Retinal pigment epithelial cell (primary cell): ENCODE measurements at regions not wholly inside any gene's neighbourhood (a gene's known extent, or its start where the extent isn't known, plus 50 kb on each side); places are given as distances from the start of the nearest gene placed in this dataset.

Experiments
- DNase-seq: peaks from one replicate; pipeline ENCODE4 v3.0.0-alpha.2; 2010; ENCODE audit warnings: low read depth
- H3K4me3 ChIP-seq: 2 replicates; pipeline ENCODE4 v1.5.1; 2011; ENCODE audit warnings: mild to moderate bottlenecking, low read length, control low read depth, moderate library complexity
- CTCF ChIP-seq: conservative IDR thresholded peaks from 2 replicates; pipeline ENCODE4 v1.5.1; 2011; ENCODE audit warnings: low read depth, low read length, control low read depth, inconsistent platforms

GRCh38 chr18:29664278-29665036 lies 1378.1 kb downstream of the DSC3 start:
- no peak for TF ChIP-seq CTCF
- no peak for DNase-seq
- no peak overlapping the region for H3K4me3 ChIP-seq

DNA sequence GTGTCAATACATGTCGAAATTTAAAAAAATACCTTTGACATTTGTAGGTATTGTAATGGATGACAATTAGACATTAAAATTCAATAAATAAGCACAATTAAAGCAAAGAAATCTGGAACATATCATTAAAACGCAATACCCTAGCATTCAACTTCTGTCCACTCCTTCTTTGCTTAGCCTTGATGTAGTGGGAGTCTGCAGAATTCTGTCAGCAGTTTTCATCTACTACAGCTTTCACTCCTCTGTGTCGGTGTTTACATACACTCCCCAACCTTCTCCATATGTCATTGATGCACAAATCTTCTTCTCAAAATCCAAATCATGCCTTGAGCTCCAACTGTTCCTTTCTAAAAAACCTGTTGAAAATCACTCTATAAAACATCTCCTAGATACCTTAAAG lies 1380.6 kb downstream of the DSC3 start:
- H3K4me3 ChIP-seq: no peak overlapping the region
- no peak for TF ChIP-seq CTCF
- DNase-seq: no peak

DNA sequence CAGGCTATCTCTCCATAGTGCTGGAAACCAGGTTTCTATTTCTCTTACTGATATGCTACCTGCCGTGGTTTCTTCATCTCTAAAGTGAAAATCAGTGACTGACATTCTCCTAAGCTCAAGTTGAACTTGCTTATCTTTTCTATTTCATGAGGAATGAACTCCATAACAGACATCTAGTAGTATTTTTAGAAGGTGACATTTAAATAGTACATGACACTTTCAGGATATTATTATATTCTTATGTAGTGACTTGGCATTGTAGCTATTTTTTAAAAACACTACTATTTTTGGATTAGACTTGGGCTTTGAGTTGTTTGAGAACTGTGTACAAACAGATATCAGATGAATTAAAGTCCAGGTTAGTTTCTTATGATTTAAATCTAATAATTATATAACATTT lies 1381.8 kb downstream of the DSC3 start:
- no peak for DNase-seq
- no peak for TF ChIP-seq CTCF
- H3K4me3 ChIP-seq: no peak overlapping the region

GRCh38 chr18:29653671-29654215 lies 1388.8 kb downstream of the DSC3 start:
- no peak overlapping the region for H3K4me3 ChIP-seq
- no peak for DNase-seq
- TF ChIP-seq CTCF: no peak

DNA sequence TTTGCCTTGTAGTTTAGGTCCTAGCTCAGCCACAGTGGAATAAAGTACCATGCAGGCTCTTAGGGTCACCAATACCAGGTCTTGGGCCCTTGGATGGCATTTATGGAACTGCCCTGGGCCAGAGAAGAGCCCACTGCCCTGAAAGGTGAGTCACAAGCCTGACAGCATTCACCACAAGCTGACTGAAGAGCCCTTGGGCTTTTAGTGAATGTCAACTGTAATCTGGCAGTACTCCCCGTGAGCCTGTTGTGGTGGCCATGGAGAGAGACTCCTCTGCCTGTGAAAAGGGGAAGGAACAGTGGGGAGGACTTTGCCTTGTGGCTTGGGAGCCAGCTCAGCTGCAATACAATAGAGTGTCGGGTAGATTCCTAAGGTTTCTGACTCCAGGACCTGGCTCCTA lies 1389.7 kb downstream of the DSC3 start:
- H3K4me3 ChIP-seq: no peak overlapping the region
- DNase-seq: no peak
- TF ChIP-seq CTCF: no peak

DNA sequence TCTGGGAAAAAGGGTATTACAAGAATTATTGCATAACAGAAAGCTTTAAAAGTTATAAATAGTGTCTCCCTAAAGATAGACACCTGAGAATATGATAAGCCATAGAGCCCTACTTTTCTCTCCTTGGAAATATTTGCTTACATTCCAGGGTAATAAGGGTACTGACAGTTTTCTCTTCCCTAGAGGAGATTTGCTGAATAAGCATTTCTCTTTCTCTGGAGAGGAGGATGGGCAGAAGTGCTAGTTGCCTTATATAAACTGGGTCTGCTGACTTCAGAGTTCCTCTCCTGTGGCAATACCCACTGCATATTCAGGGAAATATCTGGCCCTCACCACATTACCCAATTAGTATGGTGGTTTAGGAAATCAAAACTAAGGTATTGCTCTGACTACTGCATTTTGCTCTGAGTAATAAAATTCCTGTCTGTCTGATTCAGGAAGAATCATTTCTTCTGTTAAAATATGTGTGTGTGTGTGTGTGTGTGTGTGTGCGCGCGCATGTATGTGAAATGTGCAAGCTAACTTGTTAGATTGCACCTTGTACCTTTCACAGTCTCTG lies 1391.3 kb downstream of the DSC3 start:
- peak; percentile 12 for DNase-seq
- TF ChIP-seq CTCF: no peak

DNA sequence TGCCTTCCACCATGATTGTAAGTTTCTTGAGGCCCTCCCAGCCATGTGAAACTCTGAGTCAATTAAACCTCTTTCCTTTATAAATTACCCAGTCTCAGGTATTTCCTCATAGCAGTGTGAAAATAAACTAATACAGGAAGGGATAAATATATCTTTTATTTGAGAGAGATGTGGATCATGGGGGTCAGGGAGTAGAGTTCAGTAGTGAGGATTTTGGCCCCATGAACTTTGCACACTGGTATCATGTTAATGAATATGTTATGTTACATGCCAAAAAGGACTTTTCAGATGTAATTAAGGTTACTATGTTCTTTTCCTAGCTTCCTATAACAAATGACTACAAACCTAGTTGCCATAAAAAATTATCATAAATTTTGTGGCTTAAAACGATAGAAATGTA lies 1393.7 kb downstream of the DSC3 start:
- DNase-seq: no peak
- no peak for TF ChIP-seq CTCF

More for the DNA sequence above, 1391.3 kb downstream of the DSC3 start:
- H3K4me3 ChIP-seq: no peak overlapping the region

More for the DNA sequence above, 1393.7 kb downstream of the DSC3 start:
- no peak overlapping the region for H3K4me3 ChIP-seq
